ENCODE measurements at regions not wholly inside any gene's neighbourhood (a gene's known extent, or its start where the extent isn't known, plus 50 kb on each side); places are given as distances from the start of the nearest gene placed in this dataset.

GRCh38 chr18:10264260-10264659, 190.2 kb upstream of the APCDD1 start:
- DNase-seq (ENCODE audit: low read depth in 3 of 3, low spot score in 2 of 3), result no peak

GRCh38 chr18:10265560-10266333, 188.7 kb upstream of the APCDD1 start:
- DNase-seq (ENCODE audit: low read depth in 3 of 3, low spot score in 2 of 3), result no peak

- no peak for DNase-seq (ENCODE audit: low read depth in 3 of 3, low spot score in 2 of 3)
Measured at GRCh38 chr18:10266334-10266590, 188.2 kb upstream of the APCDD1 start.

GRCh38 chr18:10269261-10269660, 185.2 kb upstream of the APCDD1 start:
- no peak for DNase-seq (ENCODE audit: low read depth in 3 of 3, low spot score in 2 of 3)

- DNase-seq (ENCODE audit: low read depth in 3 of 3, low spot score in 2 of 3), result no peak
Measured at GRCh38 chr18:10270151-10270571, 184.3 kb upstream of the APCDD1 start.

GRCh38 chr18:10271481-10271880, 183.0 kb upstream of the APCDD1 start:
- no peak for DNase-seq (ENCODE audit: low read depth in 3 of 3, low spot score in 2 of 3)

GRCh38 chr18:10274301-10274700, 180.1 kb upstream of the APCDD1 start:
- no peak for DNase-seq (ENCODE audit: low read depth in 3 of 3, low spot score in 2 of 3)

- no peak for DNase-seq (ENCODE audit: low read depth in 3 of 3, low spot score in 2 of 3)
Measured at GRCh38 chr18:10275486-10275885, 178.9 kb upstream of the APCDD1 start.

- DNase-seq (ENCODE audit: low read depth in 3 of 3, low spot score in 2 of 3), result no peak
Measured at GRCh38 chr18:10278265-10278664, 176.2 kb upstream of the APCDD1 start.

GRCh38 chr18:10279471-10279870, 175.0 kb upstream of the APCDD1 start:
- DNase-seq (ENCODE audit: low read depth in 3 of 3, low spot score in 2 of 3), result no peak

GRCh38 chr18:10279905-10280644, 174.4 kb upstream of the APCDD1 start:
- no peak for DNase-seq (ENCODE audit: low read depth in 3 of 3, low spot score in 2 of 3)

- no peak for DNase-seq (ENCODE audit: low read depth in 3 of 3, low spot score in 2 of 3)
Measured at GRCh38 chr18:10284540-10285282, 169.7 kb upstream of the APCDD1 start.

- no peak for DNase-seq (ENCODE audit: low read depth in 3 of 3, low spot score in 2 of 3)
Measured at GRCh38 chr18:10285283-10285640, 169.2 kb upstream of the APCDD1 start.

GRCh38 chr18:10286580-10287150, 167.8 kb upstream of the APCDD1 start:
- DNase-seq (ENCODE audit: low read depth in 3 of 3, low spot score in 2 of 3), result no peak

GRCh38 chr18:10289251-10289650, 165.2 kb upstream of the APCDD1 start:
- DNase-seq (ENCODE audit: low read depth in 3 of 3, low spot score in 2 of 3), result no peak

GRCh38 chr18:10289951-10290637, 164.3 kb upstream of the APCDD1 start:
- no peak for DNase-seq (ENCODE audit: low read depth in 3 of 3, low spot score in 2 of 3)

GRCh38 chr18:10290638-10291235, 163.7 kb upstream of the APCDD1 start:
- DNase-seq (ENCODE audit: low read depth in 3 of 3, low spot score in 2 of 3), result no peak

- DNase-seq (ENCODE audit: low read depth in 3 of 3, low spot score in 2 of 3), result no peak
Measured at GRCh38 chr18:10291568-10291981, 162.9 kb upstream of the APCDD1 start.

- no peak for DNase-seq (ENCODE audit: low read depth in 3 of 3, low spot score in 2 of 3)
Measured at GRCh38 chr18:10293966-10294365, 160.5 kb upstream of the APCDD1 start.

GRCh38 chr18:10295751-10296150, 158.7 kb upstream of the APCDD1 start:
- DNase-seq (ENCODE audit: low read depth in 3 of 3, low spot score in 2 of 3), result no peak

Data from right renal cortex interstitium (tissue), 3 donors.